Sigmoid colon (tissue), 4 donors: ENCODE measurements at regions not wholly inside any gene's neighbourhood (a gene's known extent, or its start where the extent isn't known, plus 50 kb on each side); places are given as distances from the start of the nearest gene placed in this dataset.

Experiments
- POLR2A ChIP-seq, 2 donors: fragments of 450-650 bp; IDR thresholded peaks; one replicate each; pipeline ENCODE4 v1.6.1; 2016; ENCODE audit warnings: antibody characterized with exemption in 2 of 2, mild to moderate bottlenecking in 2 of 2, moderate library complexity in 2 of 2
- POLR2AphosphoS5 ChIP-seq, 4 donors: sonication (generic); formaldehyde crosslinking; IDR thresholded peaks; one replicate each; pipeline ENCODE4 v1.6.1; 2017; ENCODE audit warnings: antibody characterized with exemption in 4 of 4
- TF ChIP-seq, protein P1 (sequence below), 4 experiments: fragments of 450-650 bp in 3 of 4; fragments of 200-600 bp in 1 of 4; IDR thresholded peaks; one replicate each; pipeline ENCODE4 v1.5.1; 2016 to 2019; ENCODE audit warnings: antibody characterized with exemption in 4 of 4, mild to moderate bottlenecking in 3 of 4, moderate library complexity in 2 of 4

DNA sequence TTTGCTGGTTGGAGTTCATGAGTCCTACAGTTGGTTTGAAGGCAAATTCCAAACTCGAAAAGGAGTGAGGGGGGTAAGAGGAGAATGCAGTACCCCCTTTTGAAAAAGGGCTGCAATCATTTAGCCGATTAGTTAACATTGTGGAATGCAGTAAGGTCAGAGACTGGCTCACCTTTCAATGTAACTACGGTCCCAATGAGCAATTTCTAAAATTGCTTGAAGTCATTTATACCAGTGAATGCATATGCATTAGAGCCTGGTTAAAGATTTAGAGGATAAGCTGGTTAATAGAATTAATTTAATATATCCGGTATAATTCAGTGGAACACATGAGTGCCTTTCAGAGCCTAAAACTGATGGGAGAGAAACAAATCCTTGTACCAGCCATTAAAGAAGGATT, 172.6 kb upstream of the PAPPA start:
- TF ChIP-seq, protein P1, sequence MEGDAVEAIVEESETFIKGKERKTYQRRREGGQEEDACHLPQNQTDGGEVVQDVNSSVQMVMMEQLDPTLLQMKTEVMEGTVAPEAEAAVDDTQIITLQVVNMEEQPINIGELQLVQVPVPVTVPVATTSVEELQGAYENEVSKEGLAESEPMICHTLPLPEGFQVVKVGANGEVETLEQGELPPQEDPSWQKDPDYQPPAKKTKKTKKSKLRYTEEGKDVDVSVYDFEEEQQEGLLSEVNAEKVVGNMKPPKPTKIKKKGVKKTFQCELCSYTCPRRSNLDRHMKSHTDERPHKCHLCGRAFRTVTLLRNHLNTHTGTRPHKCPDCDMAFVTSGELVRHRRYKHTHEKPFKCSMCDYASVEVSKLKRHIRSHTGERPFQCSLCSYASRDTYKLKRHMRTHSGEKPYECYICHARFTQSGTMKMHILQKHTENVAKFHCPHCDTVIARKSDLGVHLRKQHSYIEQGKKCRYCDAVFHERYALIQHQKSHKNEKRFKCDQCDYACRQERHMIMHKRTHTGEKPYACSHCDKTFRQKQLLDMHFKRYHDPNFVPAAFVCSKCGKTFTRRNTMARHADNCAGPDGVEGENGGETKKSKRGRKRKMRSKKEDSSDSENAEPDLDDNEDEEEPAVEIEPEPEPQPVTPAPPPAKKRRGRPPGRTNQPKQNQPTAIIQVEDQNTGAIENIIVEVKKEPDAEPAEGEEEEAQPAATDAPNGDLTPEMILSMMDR (IDR thresholded peaks at IDR 0.05) = no peak
- TF ChIP-seq POLR2AphosphoS5 (IDR thresholded peaks at IDR 0.05) (no peak), POLR2A (IDR thresholded peaks at IDR 0.05) (no peak)
